ENCODE measurements at regions not wholly inside any gene's neighbourhood (a gene's known extent, or its start where the extent isn't known, plus 50 kb on each side); places are given as distances from the start of the nearest gene placed in this dataset.

DNA sequence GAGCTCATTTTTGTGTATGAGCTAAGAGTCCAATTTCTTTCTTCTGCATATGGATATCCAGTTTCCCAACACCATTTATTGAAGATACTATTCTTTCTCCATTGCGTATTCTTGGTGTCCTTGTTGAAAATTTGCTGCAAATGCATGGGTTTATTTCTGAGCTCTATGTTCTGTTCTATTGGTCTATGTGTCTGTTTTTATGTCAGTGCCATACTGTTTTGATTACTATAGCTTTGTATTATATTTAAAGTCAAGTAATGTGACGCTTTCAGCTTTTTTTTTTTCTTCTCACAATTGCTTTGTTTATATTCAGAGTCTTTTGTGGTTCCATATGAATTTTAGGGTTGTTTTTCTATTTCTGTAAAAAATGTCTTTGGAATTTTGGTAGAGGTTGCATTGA is 247.1 kb upstream of the TBX3 start:
- DNase-seq = no peak
- no peak overlapping the region for H3K4me3 Mint-ChIP-seq
- no peak overlapping the region for H3K27ac Mint-ChIP-seq
- Histone ChIP-seq H3K4me1 (ENCODE audit: control insufficient read depth, insufficient read depth, low read length, poor library complexity, severe bottlenecking) (no peaks in the 10 kb centered on the region), H3K36me3 (ENCODE audit: control insufficient read depth, insufficient read depth, low read length) (no peaks in the 10 kb centered on the region), H3K4me3 (ENCODE audit: low read depth, low read length) (no peak overlapping the region), H3K9me3 (ENCODE audit: control insufficient read depth in 2 of 2, low read length in 2 of 2) (peaks cover 0 to 4% of the 10 kb centered on the region in 2 experiments), H3K27ac (ENCODE audit: insufficient read depth, low read length, poor library complexity, severe bottlenecking) (no peak overlapping the region), H3K27me3 (ENCODE audit: control insufficient read depth, insufficient read depth, low read length) (no peaks in the 10 kb centered on the region)
- H3K27me3 Mint-ChIP-seq = no peaks in the 10 kb centered on the region
- no peaks in the 10 kb centered on the region for H3K4me1 Mint-ChIP-seq
- ATAC-seq (ENCODE audit: low read depth in 2 of 2) = no peak
- H3K9me3 Mint-ChIP-seq = peaks cover 0 to 21% (median 6%) of the 10 kb centered on the region in 7 donors
- H3K36me3 Mint-ChIP-seq = no peaks in the 10 kb centered on the region

DNA sequence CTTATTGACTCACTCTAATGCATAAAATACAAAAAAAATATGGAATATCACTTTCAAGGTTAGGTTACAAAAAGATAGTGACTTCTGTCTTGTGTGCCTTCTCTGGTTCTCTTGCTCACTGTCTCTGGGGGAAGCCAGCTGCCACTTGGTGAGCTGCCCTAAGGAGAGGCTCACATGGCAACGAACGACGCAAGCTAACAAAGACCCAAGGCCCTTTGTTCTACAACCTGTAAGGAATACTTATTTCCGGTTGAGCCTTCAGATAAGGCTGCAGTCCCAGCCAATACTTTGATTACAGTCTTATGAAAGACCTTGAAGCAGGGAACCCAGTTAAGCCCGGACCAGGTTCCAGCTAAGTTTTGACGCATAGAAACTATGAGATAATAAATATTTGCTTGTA is 242.4 kb upstream of the TBX3 start:
- Mint-ChIP-seq H3K27ac (no peak overlapping the region), H3K4me1 (no peaks in the 10 kb centered on the region), H3K27me3 (no peaks in the 10 kb centered on the region), H3K4me3 (no peak overlapping the region), H3K9me3 (peaks cover 0 to 15% (median 6%) of the 10 kb centered on the region in 7 donors), H3K36me3 (no peaks in the 10 kb centered on the region)
- H3K4me3 ChIP-seq (ENCODE audit: low read depth, low read length) = no peak overlapping the region
- H3K9me3 ChIP-seq (ENCODE audit: control insufficient read depth in 2 of 2, low read length in 2 of 2) = peaks cover 0 to 4% of the 10 kb centered on the region in 2 experiments
- H3K36me3 ChIP-seq (ENCODE audit: control insufficient read depth, insufficient read depth, low read length) = no peaks in the 10 kb centered on the region
- ATAC-seq (ENCODE audit: low read depth in 2 of 2) (no peak), DNase-seq (no peak)
- no peaks in the 10 kb centered on the region for H3K27me3 ChIP-seq (ENCODE audit: control insufficient read depth, insufficient read depth, low read length)
- no peak overlapping the region for H3K27ac ChIP-seq (ENCODE audit: insufficient read depth, low read length, poor library complexity, severe bottlenecking)
- no peaks in the 10 kb centered on the region for H3K4me1 ChIP-seq (ENCODE audit: control insufficient read depth, insufficient read depth, low read length, poor library complexity, severe bottlenecking)

DNA sequence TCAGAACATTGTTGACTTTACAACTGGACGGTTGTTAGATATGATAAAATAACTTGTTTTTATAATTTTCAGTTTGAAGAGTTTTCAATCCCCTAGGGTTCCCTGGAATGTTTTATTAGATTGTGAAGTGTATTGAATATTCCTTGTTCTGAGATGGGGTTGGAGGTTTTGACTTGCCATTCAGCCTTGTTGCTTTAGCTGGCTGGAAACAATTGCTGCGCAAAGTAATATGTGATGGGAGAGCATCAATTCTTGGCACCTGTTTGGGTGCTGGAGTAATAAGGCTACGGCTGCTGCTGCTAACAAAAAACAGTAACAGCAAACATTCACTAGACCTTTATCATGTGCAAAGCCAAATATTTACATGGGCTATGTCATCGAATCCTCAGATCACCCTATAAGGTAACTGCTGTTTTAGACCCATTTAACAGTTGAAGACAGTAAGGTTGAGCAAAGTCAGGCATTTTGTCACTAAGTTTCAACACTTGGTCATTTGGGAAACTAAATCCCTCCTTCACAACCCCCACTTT is 241.0 kb upstream of the TBX3 start:
- Histone ChIP-seq H3K4me1 (ENCODE audit: control insufficient read depth, insufficient read depth, low read length, poor library complexity, severe bottlenecking) (no peaks in the 10 kb centered on the region), H3K4me3 (ENCODE audit: low read depth, low read length) (no peak overlapping the region), H3K27me3 (ENCODE audit: control insufficient read depth, insufficient read depth, low read length) (no peaks in the 10 kb centered on the region), H3K36me3 (ENCODE audit: control insufficient read depth, insufficient read depth, low read length) (no peaks in the 10 kb centered on the region), H3K9me3 (ENCODE audit: control insufficient read depth in 2 of 2, low read length in 2 of 2) (peaks cover 0 to 2% of the 10 kb centered on the region in 2 experiments), H3K27ac (ENCODE audit: insufficient read depth, low read length, poor library complexity, severe bottlenecking) (no peak overlapping the region)
- DNase-seq (no peak), ATAC-seq (ENCODE audit: low read depth in 2 of 2) (no peak)
- Mint-ChIP-seq H3K36me3 (no peaks in the 10 kb centered on the region), H3K4me3 (no peak overlapping the region), H3K27me3 (no peaks in the 10 kb centered on the region), H3K27ac (no peak overlapping the region), H3K4me1 (no peaks in the 10 kb centered on the region), H3K9me3 (peaks cover 0 to 8% (median 3%) of the 10 kb centered on the region in 7 donors)

DNA sequence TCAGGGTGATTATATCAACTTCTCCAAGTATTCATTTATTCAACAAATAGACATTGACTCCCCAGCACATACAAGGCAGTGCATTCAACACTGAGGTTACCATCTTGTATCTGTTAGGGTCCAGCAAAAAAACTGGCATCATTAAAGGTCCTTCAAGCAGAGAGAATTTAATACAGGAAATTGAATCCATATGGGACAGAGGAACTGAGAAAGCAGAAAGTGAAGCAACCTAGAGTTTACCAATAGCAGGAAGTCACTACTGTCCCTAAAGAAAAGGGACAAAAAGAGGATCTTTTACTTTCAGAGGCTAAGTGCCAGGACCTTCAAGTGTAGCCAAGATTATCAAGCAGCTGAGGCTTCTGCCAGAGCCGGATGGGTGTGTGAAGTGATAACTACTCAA is 237.8 kb upstream of the TBX3 start:
- ATAC-seq (ENCODE audit: low read depth in 2 of 2) (no peak), DNase-seq (no peak)
- H3K27ac ChIP-seq (ENCODE audit: insufficient read depth, low read length, poor library complexity, severe bottlenecking) = no peak overlapping the region
- peaks cover 0 to 2% of the 10 kb centered on the region in 2 experiments for H3K9me3 ChIP-seq (ENCODE audit: control insufficient read depth in 2 of 2, low read length in 2 of 2)
- H3K4me3 ChIP-seq (ENCODE audit: low read depth, low read length) = no peak overlapping the region
- H3K4me1 ChIP-seq (ENCODE audit: control insufficient read depth, insufficient read depth, low read length, poor library complexity, severe bottlenecking) = no peaks in the 10 kb centered on the region
- H3K9me3 Mint-ChIP-seq = peaks cover 0 to 8% (median 0%) of the 10 kb centered on the region in 7 donors
- H3K27me3 Mint-ChIP-seq = no peaks in the 10 kb centered on the region
- no peaks in the 10 kb centered on the region for H3K36me3 Mint-ChIP-seq
- no peak overlapping the region for H3K27ac Mint-ChIP-seq
- H3K36me3 ChIP-seq (ENCODE audit: control insufficient read depth, insufficient read depth, low read length) = no peaks in the 10 kb centered on the region
- no peak overlapping the region for H3K4me3 Mint-ChIP-seq
- no peaks in the 10 kb centered on the region for H3K4me1 Mint-ChIP-seq
- no peaks in the 10 kb centered on the region for H3K27me3 ChIP-seq (ENCODE audit: control insufficient read depth, insufficient read depth, low read length)

DNA sequence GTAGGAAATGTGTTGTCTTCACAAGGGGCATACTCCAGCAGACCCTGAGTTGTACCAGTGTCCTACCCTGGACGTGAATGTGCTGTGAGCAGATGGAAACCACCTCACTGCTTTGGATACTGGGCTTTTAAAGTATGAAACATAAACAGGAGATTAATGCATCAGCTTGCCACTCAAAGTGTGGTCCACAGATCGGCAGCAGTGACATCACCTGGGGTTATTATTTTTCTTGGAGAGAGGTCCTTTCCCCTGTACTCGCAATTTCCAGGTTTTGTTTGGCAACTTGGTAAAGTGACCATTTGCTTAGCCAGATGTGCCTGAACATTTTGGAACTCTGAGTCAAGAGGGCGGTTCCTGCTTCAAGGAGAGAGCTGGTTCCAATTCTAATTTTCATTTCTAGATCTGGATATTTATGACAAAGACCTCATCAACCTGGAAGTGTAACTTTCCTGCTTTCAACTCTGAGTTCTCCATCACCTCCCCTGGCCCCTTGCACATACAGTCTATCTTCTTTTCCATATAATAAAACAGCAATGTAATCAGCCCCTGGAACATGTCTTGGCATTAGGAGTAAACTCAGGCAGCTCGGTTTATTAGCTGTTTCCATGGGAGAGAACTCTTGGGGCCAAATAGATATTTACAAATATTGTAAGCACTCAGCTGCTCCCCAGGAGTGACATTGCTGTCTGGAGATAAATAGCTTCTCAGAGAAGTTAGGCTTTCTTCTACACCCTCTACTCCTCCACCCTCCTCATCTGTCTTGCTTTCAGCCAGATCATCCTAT is 237.0 kb upstream of the TBX3 start:
- H3K4me3 ChIP-seq (ENCODE audit: low read depth, low read length) = no peak overlapping the region

DNA sequence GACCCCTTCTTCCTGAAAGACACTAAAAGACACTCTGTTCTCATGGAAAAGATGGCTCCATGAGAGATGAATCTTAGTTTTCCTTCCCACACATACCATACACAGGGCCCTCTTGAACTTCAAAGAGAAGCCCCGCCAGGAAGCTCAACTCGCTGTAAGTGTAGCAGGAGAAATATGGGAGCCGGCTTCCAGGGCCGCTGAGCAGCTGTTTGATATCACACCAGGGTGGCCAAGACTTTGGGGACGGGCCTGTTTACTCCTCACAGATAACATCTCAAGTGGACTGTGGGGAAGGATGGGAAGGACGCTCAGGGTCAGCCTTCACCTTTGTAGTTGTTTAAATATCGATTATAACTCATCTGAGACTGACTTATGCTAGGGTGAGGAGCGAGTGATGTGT is 235.5 kb upstream of the TBX3 start:
- DNase-seq = no peak
- Mint-ChIP-seq H3K27me3 (no peaks in the 10 kb centered on the region), H3K4me1 (no peaks in the 10 kb centered on the region)

More for the DNA sequence above, 237.0 kb upstream of the TBX3 start:
- H3K4me3 Mint-ChIP-seq = no peak overlapping the region
- H3K27me3 Mint-ChIP-seq = no peaks in the 10 kb centered on the region
- Histone ChIP-seq H3K4me1 (ENCODE audit: control insufficient read depth, insufficient read depth, low read length, poor library complexity, severe bottlenecking) (no peaks in the 10 kb centered on the region), H3K36me3 (ENCODE audit: control insufficient read depth, insufficient read depth, low read length) (no peaks in the 10 kb centered on the region), H3K27ac (ENCODE audit: insufficient read depth, low read length, poor library complexity, severe bottlenecking) (no peak overlapping the region), H3K9me3 (ENCODE audit: control insufficient read depth in 2 of 2, low read length in 2 of 2) (no peaks in the 10 kb centered on the region), H3K27me3 (ENCODE audit: control insufficient read depth, insufficient read depth, low read length) (no peaks in the 10 kb centered on the region)
- H3K9me3 Mint-ChIP-seq = peaks cover 0 to 8% (median 3%) of the 10 kb centered on the region in 7 donors
- no peaks in the 10 kb centered on the region for H3K36me3 Mint-ChIP-seq
- no peak for ATAC-seq (ENCODE audit: low read depth in 2 of 2)
- H3K4me1 Mint-ChIP-seq = no peaks in the 10 kb centered on the region
- no peak overlapping the region for H3K27ac Mint-ChIP-seq
- no peak for DNase-seq

DNA sequence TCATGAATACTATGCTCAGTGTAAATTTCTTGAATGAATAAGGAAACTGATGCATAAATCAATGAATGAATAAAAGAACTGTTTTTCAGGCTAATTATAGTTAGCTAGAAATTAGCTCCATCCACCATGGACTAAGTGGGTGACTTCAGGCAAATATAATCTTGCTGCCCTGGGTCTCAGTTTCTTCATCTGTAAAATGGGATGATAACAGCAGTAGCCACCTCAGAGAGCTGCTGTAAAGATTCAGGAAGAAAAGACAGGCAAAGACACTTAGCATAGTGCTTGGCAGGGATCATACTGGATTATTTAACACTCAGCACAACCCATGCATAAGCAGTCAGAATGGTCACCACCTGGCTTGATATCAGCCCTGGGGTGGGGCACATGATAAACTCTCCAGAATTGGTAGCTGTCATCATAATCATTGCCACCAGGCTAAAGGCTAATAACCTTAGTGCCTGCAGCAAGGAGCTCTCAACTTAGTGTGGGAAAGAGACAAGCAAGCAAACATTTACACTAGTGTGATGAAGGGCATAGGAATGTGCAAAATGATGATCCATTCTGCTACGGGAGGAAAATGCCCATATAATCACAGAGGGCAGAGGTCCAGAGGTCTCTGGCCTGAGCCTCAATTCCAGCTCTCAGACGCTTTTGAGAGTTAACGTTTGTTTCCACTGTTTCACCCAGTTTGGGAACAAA is 234.7 kb upstream of the TBX3 start:
- H3K36me3 Mint-ChIP-seq = no peaks in the 10 kb centered on the region
- no peak overlapping the region for H3K27ac Mint-ChIP-seq
- no peaks in the 10 kb centered on the region for H3K36me3 ChIP-seq (ENCODE audit: control insufficient read depth, insufficient read depth, low read length)
- H3K9me3 Mint-ChIP-seq = peaks cover 0 to 5% (median 3%) of the 10 kb centered on the region in 7 donors
- H3K9me3 ChIP-seq (ENCODE audit: control insufficient read depth in 2 of 2, low read length in 2 of 2) = no peaks in the 10 kb centered on the region
- DNase-seq (no peak), ATAC-seq (ENCODE audit: low read depth in 2 of 2) (no peak)
- H3K4me3 ChIP-seq (ENCODE audit: low read depth, low read length) = no peak overlapping the region
- H3K4me1 Mint-ChIP-seq = no peaks in the 10 kb centered on the region
- no peaks in the 10 kb centered on the region for H3K27me3 ChIP-seq (ENCODE audit: control insufficient read depth, insufficient read depth, low read length)
- no peak overlapping the region for H3K4me3 Mint-ChIP-seq
- H3K4me1 ChIP-seq (ENCODE audit: control insufficient read depth, insufficient read depth, low read length, poor library complexity, severe bottlenecking) = no peaks in the 10 kb centered on the region
- H3K27ac ChIP-seq (ENCODE audit: insufficient read depth, low read length, poor library complexity, severe bottlenecking) = no peak overlapping the region
- H3K27me3 Mint-ChIP-seq = no peaks in the 10 kb centered on the region

More for the DNA sequence above, 235.5 kb upstream of the TBX3 start:
- Histone ChIP-seq H3K36me3 (ENCODE audit: control insufficient read depth, insufficient read depth, low read length) (no peaks in the 10 kb centered on the region), H3K27me3 (ENCODE audit: control insufficient read depth, insufficient read depth, low read length) (no peaks in the 10 kb centered on the region), H3K27ac (ENCODE audit: insufficient read depth, low read length, poor library complexity, severe bottlenecking) (no peak overlapping the region), H3K4me3 (ENCODE audit: low read depth, low read length) (no peak overlapping the region), H3K9me3 (ENCODE audit: control insufficient read depth in 2 of 2, low read length in 2 of 2) (no peaks in the 10 kb centered on the region), H3K4me1 (ENCODE audit: control insufficient read depth, insufficient read depth, low read length, poor library complexity, severe bottlenecking) (no peaks in the 10 kb centered on the region)
- no peak overlapping the region for H3K4me3 Mint-ChIP-seq
- no peaks in the 10 kb centered on the region for H3K36me3 Mint-ChIP-seq
- no peak for ATAC-seq (ENCODE audit: low read depth in 2 of 2)
- H3K27ac Mint-ChIP-seq = no peak overlapping the region
- H3K9me3 Mint-ChIP-seq = peaks cover 0 to 5% (median 3%) of the 10 kb centered on the region in 7 donors
